Testis (tissue), 2 donors: ENCODE measurements at regions not wholly inside any gene's neighbourhood (a gene's known extent, or its start where the extent isn't known, plus 50 kb on each side); places are given as distances from the start of the nearest gene placed in this dataset.

Source experiments
- POLR2A ChIP-seq: fragments of 450-650 bp; IDR thresholded peaks from one replicate; pipeline ENCODE4 v1.6.1; 2017; ENCODE audit warnings: antibody characterized with exemption, mild to moderate bottlenecking, moderate library complexity
- TF ChIP-seq, protein P1 (sequence below), 3 experiments: fragments of 450-650 bp in 2 of 3; fragments of 200-600 bp in 1 of 3; sonication (generic) in 1 of 3; IDR thresholded peaks; one replicate each; pipeline ENCODE4 v1.5.1; 2016 to 2019; ENCODE audit warnings: antibody characterized with exemption in 3 of 3, mild to moderate bottlenecking in 2 of 3, moderate library complexity in 1 of 3

- TF ChIP-seq, protein P1, sequence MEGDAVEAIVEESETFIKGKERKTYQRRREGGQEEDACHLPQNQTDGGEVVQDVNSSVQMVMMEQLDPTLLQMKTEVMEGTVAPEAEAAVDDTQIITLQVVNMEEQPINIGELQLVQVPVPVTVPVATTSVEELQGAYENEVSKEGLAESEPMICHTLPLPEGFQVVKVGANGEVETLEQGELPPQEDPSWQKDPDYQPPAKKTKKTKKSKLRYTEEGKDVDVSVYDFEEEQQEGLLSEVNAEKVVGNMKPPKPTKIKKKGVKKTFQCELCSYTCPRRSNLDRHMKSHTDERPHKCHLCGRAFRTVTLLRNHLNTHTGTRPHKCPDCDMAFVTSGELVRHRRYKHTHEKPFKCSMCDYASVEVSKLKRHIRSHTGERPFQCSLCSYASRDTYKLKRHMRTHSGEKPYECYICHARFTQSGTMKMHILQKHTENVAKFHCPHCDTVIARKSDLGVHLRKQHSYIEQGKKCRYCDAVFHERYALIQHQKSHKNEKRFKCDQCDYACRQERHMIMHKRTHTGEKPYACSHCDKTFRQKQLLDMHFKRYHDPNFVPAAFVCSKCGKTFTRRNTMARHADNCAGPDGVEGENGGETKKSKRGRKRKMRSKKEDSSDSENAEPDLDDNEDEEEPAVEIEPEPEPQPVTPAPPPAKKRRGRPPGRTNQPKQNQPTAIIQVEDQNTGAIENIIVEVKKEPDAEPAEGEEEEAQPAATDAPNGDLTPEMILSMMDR (IDR thresholded peaks at IDR 0.05): no peak
- TF ChIP-seq POLR2A: no peak
Measured at GRCh38 chr22:27647540-27647939, 154.0 kb downstream of the MN1 start.
